ENCODE measurements at regions not wholly inside any gene's neighbourhood (a gene's known extent, or its start where the extent isn't known, plus 50 kb on each side); places are given as distances from the start of the nearest gene placed in this dataset.

DNA sequence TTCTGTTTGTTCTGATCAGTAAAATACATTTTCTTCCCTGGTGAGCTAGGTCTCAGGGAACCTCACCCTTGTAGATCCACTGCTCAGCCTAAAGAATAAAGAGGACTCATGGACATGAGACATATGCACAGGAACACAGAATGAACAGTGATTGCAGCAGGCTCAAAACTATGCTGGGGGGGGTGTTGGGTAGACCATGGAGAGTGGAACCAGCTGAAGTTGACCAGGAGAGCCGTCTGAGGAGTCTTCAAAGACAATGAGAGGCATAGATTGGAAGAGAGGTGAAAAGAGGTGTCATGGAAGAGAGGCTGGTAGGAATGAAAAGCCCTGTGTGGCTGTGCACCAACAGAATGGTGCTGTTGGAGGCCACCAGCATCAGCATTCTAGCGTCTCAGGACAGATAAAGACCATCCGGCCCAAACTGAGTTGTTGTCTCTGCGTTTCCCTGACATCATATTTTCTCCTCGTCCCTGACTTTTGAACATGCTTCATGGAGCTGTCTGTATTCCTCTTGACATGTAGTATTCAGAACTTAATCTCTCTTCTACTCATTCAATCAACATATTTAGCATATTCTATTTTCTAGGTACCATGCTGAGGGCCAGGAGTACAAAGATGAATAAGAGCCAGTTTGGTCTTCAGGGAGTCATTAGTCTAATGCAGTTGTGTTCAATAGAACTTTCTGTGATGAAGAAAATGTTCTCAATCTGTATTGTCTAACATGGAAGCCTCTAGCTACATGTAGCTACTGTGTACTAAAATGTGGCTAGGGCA, 331.8 kb downstream of the CYP26B1 start:
- H3K4me3 ChIP-seq (replicated peaks; ENCODE audit: low read depth, low read length): no peak overlapping the region
- TF ChIP-seq, protein P1, sequence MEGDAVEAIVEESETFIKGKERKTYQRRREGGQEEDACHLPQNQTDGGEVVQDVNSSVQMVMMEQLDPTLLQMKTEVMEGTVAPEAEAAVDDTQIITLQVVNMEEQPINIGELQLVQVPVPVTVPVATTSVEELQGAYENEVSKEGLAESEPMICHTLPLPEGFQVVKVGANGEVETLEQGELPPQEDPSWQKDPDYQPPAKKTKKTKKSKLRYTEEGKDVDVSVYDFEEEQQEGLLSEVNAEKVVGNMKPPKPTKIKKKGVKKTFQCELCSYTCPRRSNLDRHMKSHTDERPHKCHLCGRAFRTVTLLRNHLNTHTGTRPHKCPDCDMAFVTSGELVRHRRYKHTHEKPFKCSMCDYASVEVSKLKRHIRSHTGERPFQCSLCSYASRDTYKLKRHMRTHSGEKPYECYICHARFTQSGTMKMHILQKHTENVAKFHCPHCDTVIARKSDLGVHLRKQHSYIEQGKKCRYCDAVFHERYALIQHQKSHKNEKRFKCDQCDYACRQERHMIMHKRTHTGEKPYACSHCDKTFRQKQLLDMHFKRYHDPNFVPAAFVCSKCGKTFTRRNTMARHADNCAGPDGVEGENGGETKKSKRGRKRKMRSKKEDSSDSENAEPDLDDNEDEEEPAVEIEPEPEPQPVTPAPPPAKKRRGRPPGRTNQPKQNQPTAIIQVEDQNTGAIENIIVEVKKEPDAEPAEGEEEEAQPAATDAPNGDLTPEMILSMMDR (IDR thresholded peaks at IDR 0.05; ENCODE audit: low read length, missing control alignments): no peak
- DNase-seq (ENCODE audit: low read depth): no peak

DNA sequence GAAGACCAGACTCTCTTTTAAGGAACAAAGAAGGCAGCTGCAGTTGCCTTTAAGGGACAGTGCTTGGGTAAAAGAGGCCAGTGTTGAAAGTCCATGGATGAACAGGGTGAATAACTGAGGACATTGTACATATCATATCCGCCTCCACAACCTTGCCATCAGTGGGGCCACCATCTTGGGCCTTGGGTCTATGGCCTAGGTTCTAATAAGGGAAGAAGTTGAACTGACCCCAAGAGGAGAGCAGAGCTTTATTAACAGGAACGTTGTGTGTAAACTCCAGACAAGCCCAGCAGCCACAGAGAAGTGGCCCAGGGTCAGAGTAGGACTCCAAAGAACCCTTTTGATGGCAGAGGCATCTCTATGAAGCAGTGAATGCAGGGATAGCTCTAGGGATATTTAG, 332.8 kb downstream of the CYP26B1 start:
- H3K4me3 ChIP-seq (replicated peaks; ENCODE audit: low read depth, low read length): no peak overlapping the region
- no peak for DNase-seq (ENCODE audit: low read depth)
- TF ChIP-seq, protein P1 (IDR thresholded peaks at IDR 0.05; ENCODE audit: low read length, missing control alignments): no peak

DNA sequence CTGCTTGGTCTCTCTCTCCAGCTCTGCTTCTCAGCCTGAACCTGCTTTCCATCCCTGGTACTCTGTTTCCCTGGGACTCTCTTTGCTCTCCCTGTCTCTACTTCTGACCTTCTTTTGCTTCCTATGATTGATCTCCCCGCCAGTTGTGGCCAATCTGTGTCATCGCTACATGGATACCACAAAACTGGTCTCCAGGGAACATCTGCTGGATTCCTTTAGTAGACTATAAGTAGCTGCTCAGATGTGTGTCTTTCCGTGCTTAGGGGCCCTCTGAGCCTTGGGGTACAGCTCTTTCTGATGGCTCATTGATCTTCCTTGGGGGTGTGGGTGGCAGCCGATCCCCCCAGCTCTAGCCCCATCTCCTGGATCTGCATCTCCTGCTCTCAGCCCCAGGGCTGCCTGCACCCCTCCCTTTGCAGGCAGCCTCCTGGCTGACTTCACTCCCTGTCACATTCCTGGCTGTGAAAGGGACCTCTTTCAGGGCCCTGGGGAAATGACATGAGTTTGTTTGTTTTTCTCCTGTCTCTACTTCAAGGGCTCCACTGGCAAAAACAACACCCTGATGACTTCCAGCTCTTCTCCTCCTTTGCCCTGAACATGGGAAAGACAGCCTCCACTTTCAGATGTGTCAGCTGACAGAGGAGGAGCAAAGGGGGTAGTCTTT, 333.7 kb downstream of the CYP26B1 start:
- TF ChIP-seq, protein P1 (IDR thresholded peaks at IDR 0.05; ENCODE audit: low read length, missing control alignments): no peak
- H3K4me3 ChIP-seq (replicated peaks; ENCODE audit: low read depth, low read length): no peak overlapping the region
- DNase-seq (ENCODE audit: low read depth): no peak

DNA sequence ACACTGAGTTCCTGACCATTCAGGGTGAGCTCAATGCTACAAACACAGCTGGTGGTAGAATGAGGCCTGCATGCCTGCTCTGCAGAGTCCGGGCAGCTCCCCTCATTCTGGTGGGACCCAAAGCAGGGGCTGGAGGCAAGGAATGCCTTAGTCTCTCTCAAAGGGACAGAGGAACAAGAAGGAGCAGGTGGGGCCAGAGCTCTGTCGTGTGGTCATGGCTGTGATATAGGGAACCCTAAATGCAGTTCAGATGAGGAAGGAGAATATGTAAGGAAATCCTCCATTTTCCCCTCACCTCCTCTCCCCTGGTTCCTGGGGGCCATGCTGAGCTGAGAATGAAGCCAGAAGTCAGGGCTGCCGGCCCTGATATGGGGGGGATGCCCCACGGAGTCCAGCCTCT, 334.3 kb downstream of the CYP26B1 start:
- no peak for DNase-seq (ENCODE audit: low read depth)
- H3K4me3 ChIP-seq (replicated peaks; ENCODE audit: low read depth, low read length): no peak overlapping the region
- TF ChIP-seq, protein P1 (IDR thresholded peaks at IDR 0.05; ENCODE audit: low read length, missing control alignments): no peak

DNA sequence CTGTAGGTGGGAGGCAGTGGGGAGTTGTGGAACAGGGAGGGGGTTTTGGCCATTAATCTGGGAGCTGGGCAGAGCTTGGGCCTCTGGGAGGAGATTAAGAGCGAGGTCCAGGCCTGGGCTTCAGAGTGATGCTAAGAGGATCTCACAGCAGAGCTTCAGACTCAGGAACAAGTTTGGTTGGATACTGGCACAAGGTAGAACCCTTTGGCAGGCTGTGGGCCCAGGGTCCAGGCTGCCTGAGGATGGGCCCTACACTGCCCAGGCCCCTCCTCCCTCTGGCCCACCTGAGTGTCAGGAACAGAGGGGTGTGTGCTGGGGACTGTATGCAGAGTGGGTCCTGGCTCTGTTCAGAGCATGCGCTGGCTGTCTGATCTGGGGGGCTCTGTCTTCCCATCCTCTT, 334.9 kb downstream of the CYP26B1 start:
- DNase-seq (ENCODE audit: low read depth): no peak
- TF ChIP-seq, protein P1 (IDR thresholded peaks at IDR 0.05; ENCODE audit: low read length, missing control alignments): no peak
- H3K4me3 ChIP-seq (replicated peaks; ENCODE audit: low read depth, low read length): no peak overlapping the region

DNA sequence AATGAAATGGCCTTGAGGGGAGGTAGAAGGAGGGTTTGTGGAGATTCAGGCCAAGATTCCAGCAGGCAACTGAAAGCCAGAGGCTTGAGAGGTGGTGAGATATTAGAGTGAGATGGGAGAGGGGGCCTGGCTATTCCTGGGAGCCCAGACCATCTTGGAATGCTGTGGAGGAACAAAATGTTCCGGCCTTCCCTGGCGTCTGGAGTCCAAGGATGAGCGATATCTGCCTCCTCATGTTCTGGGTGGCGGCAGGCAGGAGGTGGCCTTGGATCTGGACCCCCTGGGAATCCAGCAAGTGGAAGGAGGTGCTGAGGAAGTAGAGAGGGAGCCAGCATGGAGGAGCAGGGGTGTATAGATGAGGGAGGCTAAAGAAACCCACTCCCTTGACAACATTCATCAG, 335.9 kb downstream of the CYP26B1 start:
- no peak for DNase-seq (ENCODE audit: low read depth)
- TF ChIP-seq, protein P1 (IDR thresholded peaks at IDR 0.05; ENCODE audit: low read length, missing control alignments): no peak

More for the DNA sequence above, 335.9 kb downstream of the CYP26B1 start:
- H3K4me3 ChIP-seq (replicated peaks; ENCODE audit: low read depth, low read length): no peak overlapping the region
